Naive B cell (primary cell): ENCODE measurements at regions not wholly inside any gene's neighbourhood (a gene's known extent, or its start where the extent isn't known, plus 50 kb on each side); places are given as distances from the start of the nearest gene placed in this dataset.
"Not testable (repeated sequence)": the region's sequence is repeated elsewhere in the genome, so short reads cannot be mapped to it uniquely, and the experiment has no call there.

Experiments
- ATAC-seq, 2 donors: fragments of 150-1000 bp; cut with Tn5 transposase; 2 replicates each; pipeline ENCODE4 v1.10.0; 2021; ENCODE audit warnings: low read depth in 2 of 2, mild to moderate bottlenecking in 2 of 2, moderate library complexity in 2 of 2
- DNase-seq: peaks from one replicate; pipeline ENCODE4 v3.0.0; 2022
- H3K27ac Mint-ChIP-seq, 6 donors: one replicate each; pipeline ENCODE4 v1.8.0; 2020 to 2022; ENCODE audit warnings: mild to moderate bottlenecking in 6 of 6, mixed read lengths in 6 of 6, moderate library complexity in 5 of 6, inconsistent platforms in 2 of 6
- H3K27me3 Mint-ChIP-seq, 3 donors: one replicate each; pipeline ENCODE4 v1.8.0; 2021 to 2022; ENCODE audit warnings: mixed read lengths in 3 of 3, mild to moderate bottlenecking in 1 of 3
- H3K36me3 Mint-ChIP-seq, 2 donors: one replicate each; pipeline ENCODE4 v1.8.0; 2020 to 2022; ENCODE audit warnings: mixed read lengths in 2 of 2, inconsistent platforms in 1 of 2, mild to moderate bottlenecking in 1 of 2
- H3K4me1 Mint-ChIP-seq, 3 donors: one replicate each; pipeline ENCODE4 v1.8.0; 2020 to 2022; ENCODE audit warnings: mixed read lengths in 3 of 3, inconsistent platforms in 1 of 3, mild to moderate bottlenecking in 1 of 3, moderate library complexity in 1 of 3
- H3K4me3 Mint-ChIP-seq, 8 donors: one replicate each; pipeline ENCODE4 v1.8.0; 2020 to 2022; ENCODE audit warnings: mild to moderate bottlenecking in 8 of 8, mixed read lengths in 8 of 8, moderate library complexity in 8 of 8, inconsistent platforms in 2 of 8
- H3K9me3 Mint-ChIP-seq, 7 donors: one replicate each; pipeline ENCODE4 v1.8.0; 2020 to 2022; ENCODE audit warnings: mixed read lengths in 7 of 7, mild to moderate bottlenecking in 5 of 7, inconsistent platforms in 2 of 7, moderate library complexity in 1 of 7

DNA sequence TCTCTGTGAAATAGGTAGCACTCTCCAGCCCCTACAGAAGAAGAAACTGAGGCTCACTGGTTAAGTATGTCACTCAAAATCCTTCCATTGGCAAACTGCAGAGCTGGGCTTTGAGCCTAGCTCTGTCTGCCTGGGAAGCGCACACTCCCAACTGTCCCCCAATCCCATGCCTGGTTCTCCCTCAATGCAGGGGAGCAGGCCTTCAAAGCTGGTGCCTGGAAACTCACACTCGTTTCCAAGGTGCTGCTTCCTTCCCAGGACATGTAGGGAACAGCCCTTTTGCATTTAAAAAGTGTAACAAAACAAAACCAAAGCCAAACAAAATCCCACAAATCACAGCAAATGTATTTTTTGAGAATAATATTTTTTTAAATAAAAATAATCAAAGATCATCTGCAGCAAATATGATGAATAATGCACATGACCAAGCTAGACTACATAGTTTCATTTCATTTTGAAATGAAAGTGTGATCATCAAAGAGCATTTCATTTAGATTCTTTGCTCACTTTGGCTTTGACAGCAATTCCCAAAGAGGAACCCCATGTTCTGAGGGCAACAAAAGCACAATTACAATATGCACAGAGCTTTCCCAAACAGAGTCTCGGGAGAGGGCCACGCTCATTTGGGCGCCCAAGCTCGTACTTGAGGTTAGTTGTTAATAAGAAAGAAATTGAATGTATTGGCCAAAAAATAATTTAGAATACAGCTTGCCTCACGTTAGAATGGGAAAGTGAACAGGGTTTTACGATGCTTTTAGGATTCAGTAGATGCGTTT is 96.7 kb upstream of the ACKR3 start:
- Mint-ChIP-seq H3K36me3 (peaks cover 3 to 5% of the 10 kb centered on the region in 2 donors), H3K27me3 (peaks cover 0 to 19% (median 17%) of the 10 kb centered on the region in 3 donors), H3K27ac (no peak overlapping the region), H3K9me3 (peaks cover 1 to 22% (median 10%) of the 10 kb centered on the region in 7 donors), H3K4me1 (no peaks in the 10 kb centered on the region), H3K4me3 (no peak overlapping the region)
- DNase-seq = no peak
- no peak for ATAC-seq

DNA sequence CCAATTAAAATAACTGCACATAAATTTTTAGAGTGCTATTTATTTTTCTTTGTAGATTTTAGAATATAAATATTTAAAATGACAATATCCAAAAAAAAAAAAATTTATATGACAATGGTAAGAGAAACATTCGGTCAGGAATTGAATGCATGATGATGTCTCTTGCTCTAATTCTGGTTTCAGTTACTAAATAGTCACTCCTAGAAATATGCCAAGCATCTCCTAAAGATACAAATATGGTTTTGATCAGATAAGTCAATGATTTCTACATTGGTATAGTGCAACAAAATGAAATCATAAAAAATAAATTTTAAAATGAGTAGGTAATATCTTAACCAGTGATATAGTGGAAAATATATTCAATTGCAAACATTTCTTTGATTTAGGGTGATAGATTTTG is 95.9 kb upstream of the ACKR3 start:
- no peak for DNase-seq
- H3K4me1 Mint-ChIP-seq = no peaks in the 10 kb centered on the region
- peaks cover 5 to 8% of the 10 kb centered on the region in 2 donors for H3K36me3 Mint-ChIP-seq
- peaks cover 1 to 25% (median 15%) of the 10 kb centered on the region in 7 donors for H3K9me3 Mint-ChIP-seq
- no peak overlapping the region for H3K4me3 Mint-ChIP-seq
- no peak for ATAC-seq
- H3K27ac Mint-ChIP-seq = no peak overlapping the region
- peaks cover 0 to 23% (median 22%) of the 10 kb centered on the region in 3 donors for H3K27me3 Mint-ChIP-seq

DNA sequence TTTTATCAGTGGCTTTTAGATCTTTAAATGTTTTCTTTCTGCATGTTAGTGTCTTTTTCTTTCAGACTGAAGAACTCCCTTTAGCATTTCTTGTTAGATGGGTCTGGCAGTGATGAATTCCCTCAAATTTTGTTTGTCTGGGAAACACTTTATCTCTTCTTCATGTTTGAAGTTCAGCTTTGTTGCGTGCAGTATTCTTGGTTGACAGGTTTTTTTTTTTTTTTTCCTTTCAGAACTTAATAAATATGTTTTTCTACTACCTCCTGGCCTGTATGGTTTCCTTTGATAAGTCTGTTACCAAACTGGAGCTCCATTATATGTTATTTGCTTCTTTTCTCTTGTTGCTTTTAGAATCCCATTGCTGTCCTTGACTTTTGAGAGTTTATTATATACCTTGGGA is 89.8 kb upstream of the ACKR3 start:
- Mint-ChIP-seq H3K4me3 (no peak overlapping the region), H3K27me3 (peaks cover 4 to 40% (median 33%) of the 10 kb centered on the region in 3 donors)

DNA sequence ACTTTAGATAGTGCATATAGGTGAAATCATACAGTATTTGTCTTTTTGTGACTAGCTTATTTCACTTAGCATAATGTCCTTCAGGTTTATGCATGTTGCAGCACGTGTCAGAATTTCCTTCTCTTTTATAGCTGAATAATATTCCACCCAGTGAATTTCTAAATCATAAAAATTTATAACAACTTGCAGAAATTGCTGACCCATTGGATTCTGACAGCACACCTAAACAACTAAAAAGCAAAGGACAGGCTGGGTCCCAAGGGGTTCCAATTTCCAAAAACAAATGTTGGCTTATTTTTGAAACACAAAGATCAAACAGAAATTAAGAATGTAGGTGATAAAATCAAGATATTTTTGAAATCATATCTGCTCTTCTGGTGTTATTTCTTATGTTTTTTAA is 86.5 kb upstream of the ACKR3 start:
- Mint-ChIP-seq H3K36me3 (peaks cover 17 to 20% of the 10 kb centered on the region in 2 donors), H3K9me3 (peaks cover 7 to 31% (median 22%) of the 10 kb centered on the region in 7 donors), H3K27me3 (peaks cover 17 to 49% (median 33%) of the 10 kb centered on the region in 3 donors), H3K4me3 (no peak overlapping the region), H3K4me1 (no peaks in the 10 kb centered on the region), H3K27ac (no peak overlapping the region)
- ATAC-seq (no peak), DNase-seq (no peak)

More for the DNA sequence above, 89.8 kb upstream of the ACKR3 start:
- DNase-seq = no peak
- Mint-ChIP-seq H3K9me3 (peaks cover 20 to 53% (median 33%) of the 10 kb centered on the region in 7 donors), H3K36me3 (peaks cover 22 to 28% of the 10 kb centered on the region in 2 donors), H3K27ac (no peak overlapping the region), H3K4me1 (no peaks in the 10 kb centered on the region)
- no peak for ATAC-seq

DNA sequence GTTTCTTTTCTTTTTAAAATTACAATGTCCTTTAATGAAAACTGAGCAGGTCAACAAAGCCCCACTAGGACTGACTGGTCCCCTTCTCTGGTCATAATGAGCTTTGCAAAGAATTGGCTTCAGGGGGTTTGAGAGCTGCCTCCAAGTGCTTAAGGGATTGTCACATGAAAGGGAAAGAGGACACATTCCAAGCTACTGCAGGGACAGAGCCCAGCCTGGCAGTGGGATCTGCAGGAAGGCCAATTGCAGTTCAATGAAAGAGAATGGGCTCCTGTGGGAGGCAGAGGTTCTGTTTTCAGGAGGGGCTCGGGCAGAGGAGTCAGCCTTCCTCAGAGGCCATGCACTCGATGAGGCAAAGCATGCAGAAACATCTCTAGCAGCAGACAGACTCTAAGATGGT is 84.1 kb upstream of the ACKR3 start:
- H3K27ac Mint-ChIP-seq = no peak overlapping the region
- no peak overlapping the region for H3K4me3 Mint-ChIP-seq
- ATAC-seq = no peak
- peaks cover 0 to 14% (median 11%) of the 10 kb centered on the region in 7 donors for H3K9me3 Mint-ChIP-seq
- H3K27me3 Mint-ChIP-seq = peaks cover 17 to 38% (median 31%) of the 10 kb centered on the region in 3 donors
- H3K4me1 Mint-ChIP-seq = no peaks in the 10 kb centered on the region
- peaks cover 6% of the 10 kb centered on the region in 2 donors for H3K36me3 Mint-ChIP-seq
- DNase-seq = no peak

DNA sequence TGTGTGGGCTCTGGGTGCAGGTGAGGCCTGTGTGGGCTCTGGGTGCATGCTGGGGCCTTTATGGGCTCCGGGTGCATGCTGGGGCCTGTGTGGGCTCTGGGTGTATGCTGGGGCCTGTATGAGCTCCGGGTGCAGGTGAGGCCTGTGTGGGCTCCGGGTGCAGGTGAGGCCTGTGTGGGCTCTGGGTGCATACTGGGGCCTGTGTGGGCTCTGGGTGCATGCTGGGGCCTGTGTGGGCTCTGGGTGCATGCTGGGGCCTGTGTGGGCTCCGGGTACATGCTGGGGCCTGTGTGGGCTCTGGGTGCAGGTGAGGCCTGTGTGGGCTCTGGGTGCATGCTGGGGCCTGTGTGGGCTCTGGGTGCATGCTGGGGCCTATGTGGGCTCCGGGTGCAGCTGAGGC is 80.5 kb upstream of the ACKR3 start:
- not testable (repeated sequence) for ATAC-seq, H3K4me3 Mint-ChIP-seq, H3K27ac Mint-ChIP-seq, H3K36me3 Mint-ChIP-seq, DNase-seq, H3K4me1 Mint-ChIP-seq
- Mint-ChIP-seq H3K27me3 (peaks cover 17 to 24% (median 23%) of the 10 kb centered on the region in 3 donors), H3K9me3 (peaks cover 0 to 16% (median 6%) of the 10 kb centered on the region in 7 donors)

DNA sequence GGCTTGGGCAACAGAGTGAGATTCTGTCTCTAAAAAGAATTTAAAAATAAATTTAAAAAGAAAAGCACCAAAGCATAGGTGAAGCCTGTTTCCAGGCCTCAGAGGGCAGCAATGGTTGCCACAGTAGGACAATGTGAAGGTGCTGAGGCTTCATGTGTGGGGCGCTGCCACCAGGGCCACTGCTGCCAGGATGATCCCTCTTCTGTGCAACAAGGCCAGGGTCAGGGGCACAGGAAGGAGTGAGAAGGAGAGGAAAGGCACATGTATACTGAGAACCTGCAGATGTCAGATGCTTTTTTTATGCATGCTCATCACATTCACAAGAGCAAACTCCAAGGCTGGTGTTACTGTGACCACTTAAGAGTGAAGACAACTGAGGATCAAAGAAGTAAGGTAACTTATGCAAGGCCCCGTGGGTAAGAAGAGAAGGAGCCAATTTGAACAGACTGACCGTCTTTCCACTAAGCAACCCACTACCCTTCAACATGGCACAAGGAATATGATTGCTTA is 79.7 kb upstream of the ACKR3 start:
- no peak for DNase-seq
- Mint-ChIP-seq H3K27ac (no peak overlapping the region), H3K4me1 (no peaks in the 10 kb centered on the region), H3K27me3 (peaks cover 11 to 20% (median 18%) of the 10 kb centered on the region in 3 donors), H3K4me3 (no peak overlapping the region), H3K9me3 (peaks cover 0 to 16% (median 6%) of the 10 kb centered on the region in 7 donors), H3K36me3 (peaks cover 0 to 4% of the 10 kb centered on the region in 2 donors)
- no peak for ATAC-seq

DNA sequence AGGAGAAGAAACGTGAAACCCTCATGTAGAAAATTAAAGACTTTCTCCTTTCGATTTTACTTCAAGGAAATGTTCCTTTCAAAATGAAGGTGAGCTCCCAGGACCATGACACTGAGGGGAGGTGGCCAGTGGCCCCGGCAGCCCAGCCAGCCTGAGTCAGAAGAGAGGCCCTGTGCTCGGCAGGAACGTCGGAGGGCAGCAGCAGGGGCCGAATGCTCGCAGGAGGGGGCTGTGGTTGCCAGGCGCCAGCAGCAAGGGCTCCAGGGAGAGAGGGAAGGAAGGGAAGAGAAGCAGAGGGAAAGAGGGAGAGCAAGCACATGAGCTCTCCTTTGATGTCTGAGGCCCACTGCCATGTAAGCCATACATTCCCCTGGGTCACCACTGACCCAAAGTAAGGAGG is 73.3 kb upstream of the ACKR3 start:
- Mint-ChIP-seq H3K4me3 (peak overlapping the region in 1 of 8 donors; percentile 8), H3K27me3 (peaks cover 12 to 33% (median 31%) of the 10 kb centered on the region in 3 donors)
- no peak for ATAC-seq

DNA sequence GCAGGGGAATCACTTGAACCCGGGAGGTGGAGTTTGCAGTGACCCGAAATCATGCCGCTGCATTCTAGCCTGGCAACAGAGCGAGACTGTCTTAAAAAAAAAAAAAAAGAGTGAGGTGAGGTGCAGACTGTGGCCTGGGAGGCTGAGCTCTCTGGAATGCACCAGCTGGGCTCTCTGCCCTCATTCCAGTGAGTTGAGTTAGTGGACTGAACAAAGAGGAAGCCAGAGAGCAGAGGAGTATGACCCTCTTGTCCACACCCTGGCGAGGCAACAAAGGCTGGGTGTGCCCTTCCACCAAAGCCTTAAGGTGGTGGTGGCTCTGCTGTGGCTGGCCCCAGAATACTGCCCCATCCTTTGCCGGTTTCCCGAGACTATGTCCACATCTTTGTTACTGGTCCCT is 71.3 kb upstream of the ACKR3 start:
- Mint-ChIP-seq H3K4me1 (no peaks in the 10 kb centered on the region), H3K27ac (peak overlapping the region in 1 of 6 donors; percentile 83), H3K36me3 (no peaks in the 10 kb centered on the region), H3K9me3 (peaks cover 0 to 5% (median 0%) of the 10 kb centered on the region in 7 donors), H3K4me3 (no peak overlapping the region), H3K27me3 (peaks cover 20 to 41% (median 37%) of the 10 kb centered on the region in 3 donors)
- ATAC-seq (no peak), DNase-seq (no peak)

More for the DNA sequence above, 73.3 kb upstream of the ACKR3 start:
- Mint-ChIP-seq H3K4me1 (no peaks in the 10 kb centered on the region), H3K27ac (no peak overlapping the region), H3K9me3 (peaks cover 0 to 16% (median 6%) of the 10 kb centered on the region in 7 donors), H3K36me3 (peaks cover 0 to 4% of the 10 kb centered on the region in 2 donors)
- no peak for DNase-seq

DNA sequence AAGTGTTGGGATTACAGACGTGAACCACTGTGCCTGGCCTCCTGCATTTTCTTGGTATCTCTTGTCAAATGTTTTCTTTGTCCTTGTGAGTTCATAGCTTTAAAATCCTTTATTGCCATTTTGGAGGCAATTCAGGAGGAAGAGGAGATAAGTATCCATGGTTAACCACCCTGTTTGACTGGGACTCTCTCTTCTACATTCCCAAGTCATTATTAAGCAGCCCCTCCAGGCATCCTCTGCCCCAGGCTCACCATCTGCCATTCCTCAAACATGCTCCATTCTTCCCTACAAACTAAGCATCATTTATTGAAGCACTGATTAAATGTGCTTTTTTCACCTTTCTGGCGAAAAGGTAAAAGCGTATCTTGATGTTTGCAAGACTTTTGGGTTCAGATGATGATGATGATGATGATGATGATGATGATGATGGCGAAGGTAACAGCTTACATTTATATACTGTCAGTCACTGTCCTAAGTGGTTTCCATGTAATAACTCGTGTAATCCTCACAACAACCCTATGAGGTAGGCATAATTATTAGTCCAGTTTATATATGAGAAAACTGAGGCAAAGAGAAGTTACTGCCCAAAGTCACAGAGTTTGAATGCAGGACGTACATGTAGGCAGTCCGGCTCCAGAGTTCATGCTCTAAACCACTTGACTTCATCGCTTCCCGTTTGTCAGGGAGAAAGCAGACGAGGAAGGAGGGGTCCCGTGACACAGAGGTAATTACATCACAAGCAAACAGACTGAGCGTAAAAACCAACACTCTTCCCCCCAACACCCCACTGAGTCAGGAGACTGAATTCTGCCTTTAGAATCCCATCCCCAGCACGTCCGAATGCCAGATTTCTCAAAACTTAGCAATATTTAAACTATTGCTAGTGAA is 69.7 kb upstream of the ACKR3 start:
- peaks cover 29 to 54% (median 49%) of the 10 kb centered on the region in 3 donors for H3K27me3 Mint-ChIP-seq
- no peak overlapping the region for H3K4me3 Mint-ChIP-seq
- DNase-seq (no peak), ATAC-seq (no peak)
- H3K27ac Mint-ChIP-seq = no peak overlapping the region
- no peaks in the 10 kb centered on the region for H3K9me3 Mint-ChIP-seq
- H3K36me3 Mint-ChIP-seq = no peaks in the 10 kb centered on the region
- H3K4me1 Mint-ChIP-seq = no peaks in the 10 kb centered on the region

DNA sequence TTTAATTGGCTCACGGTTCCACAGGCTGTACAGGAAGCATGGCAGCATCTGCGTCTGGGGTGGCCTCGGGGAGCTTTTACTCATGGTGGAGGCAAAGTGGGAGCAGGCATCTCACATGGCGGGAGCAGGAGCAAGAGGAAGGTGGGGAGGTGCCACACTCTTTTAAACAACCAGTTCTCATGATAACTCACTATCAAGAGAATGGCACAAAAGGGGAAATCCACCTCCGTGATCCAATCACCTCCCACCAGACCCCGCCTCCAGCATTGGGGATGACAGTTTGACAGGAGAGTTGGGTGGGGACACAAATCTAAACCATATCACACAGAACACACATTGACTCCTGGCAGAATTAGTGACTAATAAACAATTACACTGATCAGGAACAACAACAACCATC is 68.6 kb upstream of the ACKR3 start:
- Mint-ChIP-seq H3K27ac (no peak overlapping the region), H3K9me3 (no peaks in the 10 kb centered on the region), H3K4me3 (no peak overlapping the region), H3K36me3 (no peaks in the 10 kb centered on the region), H3K27me3 (peaks cover 36 to 65% (median 57%) of the 10 kb centered on the region in 3 donors), H3K4me1 (no peaks in the 10 kb centered on the region)
- ATAC-seq (no peak), DNase-seq (no peak)

DNA sequence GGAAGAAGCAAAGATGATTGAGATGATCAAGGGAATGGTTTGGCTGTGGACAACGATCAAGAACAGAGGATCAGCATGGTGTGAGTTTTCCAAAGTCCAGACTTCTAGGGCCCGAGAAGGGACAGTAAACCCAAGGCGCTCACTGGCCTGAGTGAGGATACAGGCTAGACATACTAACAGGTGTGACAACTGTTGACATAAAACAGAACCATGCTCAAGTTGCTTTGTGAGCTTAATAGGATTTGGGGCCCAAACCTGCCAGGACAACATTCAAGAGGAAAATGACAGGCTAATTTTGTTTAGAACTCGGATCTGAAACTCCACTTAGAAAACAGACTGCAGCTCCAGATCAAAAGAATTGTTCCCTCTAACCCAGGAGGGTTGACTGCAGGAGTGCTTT is 68.1 kb upstream of the ACKR3 start:
- Mint-ChIP-seq H3K36me3 (no peaks in the 10 kb centered on the region), H3K9me3 (no peaks in the 10 kb centered on the region), H3K27ac (peak overlapping the region in 2 of 6 donors; percentile 5 to 20), H3K4me1 (no peaks in the 10 kb centered on the region), H3K4me3 (no peak overlapping the region), H3K27me3 (peaks cover 40 to 65% (median 57%) of the 10 kb centered on the region in 3 donors)
- DNase-seq (no peak), ATAC-seq (no peak)

DNA sequence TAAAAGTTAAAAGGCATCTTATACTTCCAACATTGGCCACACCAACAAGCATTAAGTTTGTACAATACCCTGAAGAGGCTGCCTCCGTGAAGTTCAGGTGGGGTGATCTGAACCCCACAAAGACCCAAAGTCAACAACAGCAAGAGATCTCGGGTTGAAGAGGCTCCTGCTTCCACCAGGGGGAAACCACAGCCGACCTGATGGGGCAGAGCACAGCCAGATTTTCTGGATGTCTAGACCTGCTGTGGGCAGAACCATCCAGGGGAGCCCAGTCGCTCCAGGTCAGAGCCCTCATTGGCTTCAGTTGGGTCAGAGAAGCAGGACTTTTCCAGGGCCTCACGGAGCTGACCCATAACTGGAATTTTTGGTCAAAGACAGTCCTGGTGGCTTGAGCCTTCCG is 66.5 kb upstream of the ACKR3 start:
- no peaks in the 10 kb centered on the region for H3K9me3 Mint-ChIP-seq
- DNase-seq = no peak
- H3K27me3 Mint-ChIP-seq = peaks cover 49 to 75% (median 71%) of the 10 kb centered on the region in 3 donors
- peaks cover 0 to 10% (median 5%) of the 10 kb centered on the region in 3 donors for H3K4me1 Mint-ChIP-seq
- no peak overlapping the region for H3K27ac Mint-ChIP-seq
- H3K36me3 Mint-ChIP-seq = no peaks in the 10 kb centered on the region
- peak; percentile 37 to 39 for ATAC-seq
- H3K4me3 Mint-ChIP-seq = no peak overlapping the region
